ENCODE measurements at regions not wholly inside any gene's neighbourhood (a gene's known extent, or its start where the extent isn't known, plus 50 kb on each side); places are given as distances from the start of the nearest gene placed in this dataset.
A peak's percentile ranks its signal among the peaks of the same experiment; 100 is the strongest.
"Not testable (repeated sequence)": the region's sequence is repeated elsewhere in the genome, so short reads cannot be mapped to it uniquely, and the experiment has no call there.

DNA sequence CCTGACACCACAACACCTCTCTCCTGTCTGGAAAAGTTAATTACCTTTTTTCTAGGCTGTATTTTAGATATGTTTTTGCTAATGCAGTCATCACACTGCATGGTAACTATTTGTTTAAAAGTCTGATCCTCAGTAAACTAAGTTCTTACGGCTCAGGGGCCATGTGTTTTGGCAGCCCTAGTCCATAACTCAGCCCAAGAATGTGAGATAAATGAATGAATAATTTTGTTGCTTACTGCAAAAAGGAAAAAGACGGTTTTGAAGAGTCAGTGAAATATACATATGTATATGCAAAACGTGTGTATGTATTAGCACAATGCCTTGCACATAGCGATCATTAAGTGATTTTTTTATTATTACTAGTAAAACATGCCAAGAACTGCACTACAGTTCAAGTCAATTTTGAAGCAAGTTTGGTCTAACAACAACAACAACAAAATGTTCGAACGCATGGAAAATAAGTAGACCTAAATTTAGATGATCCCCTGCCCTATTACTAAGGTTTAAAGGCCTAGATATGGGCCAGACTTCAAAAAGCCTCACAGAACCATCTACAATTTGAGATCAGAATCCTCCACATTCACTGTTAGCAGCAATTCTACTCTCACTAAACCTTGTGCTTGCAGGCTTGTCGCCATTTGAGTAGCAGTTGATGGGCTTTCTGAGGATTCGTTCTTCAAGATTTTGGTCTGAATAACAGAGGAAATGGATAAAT is 140.0 kb downstream of the NDUFA12 start:
- H3K4me3 ChIP-seq (ENCODE audit: low read depth, low read length): no peak overlapping the region
- no peak for DNase-seq (ENCODE audit: low read depth)

DNA sequence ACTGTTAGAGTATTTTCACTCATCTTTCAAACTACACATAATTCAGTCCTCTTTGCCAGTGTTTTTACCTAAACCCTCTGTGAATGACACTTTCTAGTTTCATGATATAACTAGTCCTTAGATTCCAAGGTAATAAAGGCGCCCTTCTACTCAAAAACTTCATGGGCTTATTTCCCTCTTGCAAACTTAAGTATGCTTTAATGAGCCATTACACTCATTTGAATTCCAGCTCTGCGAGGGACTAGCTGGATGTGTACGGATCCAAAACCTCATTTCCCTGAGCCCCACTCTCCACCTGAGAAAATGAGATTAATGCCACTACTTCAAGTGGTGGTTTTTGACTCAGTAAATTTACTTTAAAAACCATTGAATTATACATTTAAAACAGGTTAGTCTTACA is 141.1 kb downstream of the NDUFA12 start:
- no peak overlapping the region for H3K4me3 ChIP-seq (ENCODE audit: low read depth, low read length)
- DNase-seq (ENCODE audit: low read depth): no peak

DNA sequence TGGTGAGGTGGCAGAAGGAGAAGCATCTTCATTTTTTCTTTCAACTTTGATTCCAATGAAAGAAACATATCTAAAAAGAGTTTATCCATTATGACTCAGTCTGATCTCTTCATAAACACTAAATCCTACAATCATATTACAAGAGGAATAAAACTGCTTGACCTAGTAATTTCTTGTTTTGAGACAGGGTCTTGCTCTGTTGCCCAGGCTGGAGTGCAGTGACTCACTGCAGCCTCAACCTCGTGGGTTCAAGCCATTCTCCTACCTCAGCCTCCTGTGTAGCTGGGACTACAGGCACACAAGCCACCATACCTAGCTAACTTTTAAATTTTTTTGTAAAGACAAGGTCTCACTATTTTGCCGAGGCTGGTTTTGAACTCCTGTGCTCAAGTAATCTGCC is 147.2 kb downstream of the NDUFA12 start:
- no peak for DNase-seq (ENCODE audit: low read depth)
- H3K4me3 ChIP-seq (ENCODE audit: low read depth, low read length): no peak overlapping the region

DNA sequence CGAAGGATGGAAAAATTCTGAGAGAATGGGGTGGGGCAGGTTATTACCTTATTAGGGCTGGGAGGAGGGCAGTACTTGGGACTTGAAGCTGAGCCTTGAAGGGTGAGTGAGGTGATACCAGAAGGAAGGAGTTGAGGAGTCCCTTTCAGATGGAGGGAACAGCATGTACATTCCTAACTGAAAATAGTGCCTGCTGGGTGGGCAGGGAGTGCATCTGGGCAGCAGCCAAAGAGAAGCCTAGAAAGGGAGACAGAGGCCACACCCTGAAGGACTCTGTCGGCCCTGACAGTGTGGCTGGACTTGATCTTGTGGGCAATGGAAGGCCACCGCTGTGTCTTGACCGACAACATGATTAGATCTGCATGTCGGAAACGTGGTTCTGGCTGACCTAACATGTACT is 147.6 kb downstream of the NDUFA12 start:
- no peak for DNase-seq (ENCODE audit: low read depth)
- no peak overlapping the region for H3K4me3 ChIP-seq (ENCODE audit: low read depth, low read length)

DNA sequence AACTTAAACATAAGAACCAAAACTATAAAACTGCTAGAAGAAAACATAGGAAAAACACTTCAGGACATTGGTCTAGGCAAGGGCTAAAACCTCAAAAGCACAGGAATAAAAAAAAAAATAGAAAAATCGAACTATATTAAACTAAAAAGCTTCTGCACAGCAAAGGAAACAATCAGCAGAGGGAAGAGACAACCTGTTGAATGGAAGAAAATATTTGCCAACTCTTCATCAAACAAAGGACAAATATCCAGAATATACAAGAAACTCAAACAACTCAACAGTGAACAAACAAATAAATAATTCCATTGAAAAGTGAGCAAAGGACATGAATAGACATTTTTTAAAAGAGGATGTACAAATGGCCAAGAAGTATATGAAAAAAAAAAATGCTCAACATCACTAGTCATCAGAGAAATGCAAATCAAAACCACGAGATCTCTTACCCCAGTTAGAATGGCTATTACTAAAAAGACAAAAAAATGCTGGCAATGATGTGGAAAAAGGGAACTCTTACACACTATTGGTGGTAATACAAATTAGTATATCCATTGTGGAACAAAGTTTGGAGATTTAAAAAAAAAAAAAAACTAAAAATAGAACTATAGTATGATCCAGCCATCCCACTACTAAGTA is 152.0 kb downstream of the NDUFA12 start:
- no peak for DNase-seq (ENCODE audit: low read depth)
- H3K4me3 ChIP-seq (ENCODE audit: low read depth, low read length): no peak overlapping the region

DNA sequence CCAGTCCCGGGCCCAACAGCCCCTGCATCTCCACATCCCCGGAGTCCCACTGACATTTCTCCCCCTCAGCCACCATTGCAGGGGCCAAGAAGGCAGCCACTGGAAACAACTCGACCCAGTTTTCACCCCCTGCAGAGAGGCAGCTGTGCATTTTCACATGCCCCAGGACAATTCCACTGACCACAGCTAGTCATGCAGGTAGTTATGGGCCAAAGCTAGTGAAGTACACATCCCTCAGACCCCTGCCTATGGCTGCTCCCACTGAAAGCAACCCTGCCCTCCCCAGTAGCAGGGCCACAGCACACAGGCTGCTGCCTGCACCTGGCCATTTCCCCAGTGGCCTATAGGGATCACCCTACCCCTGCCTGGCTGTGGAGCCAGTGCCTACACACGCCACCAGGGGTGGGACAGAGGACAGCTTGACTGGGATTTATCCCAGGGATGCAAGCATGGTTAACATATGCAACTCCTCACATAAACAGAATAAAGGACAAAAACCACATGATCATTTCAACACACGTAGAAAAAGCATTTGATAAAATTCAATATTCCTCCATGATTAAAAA is 154.0 kb downstream of the NDUFA12 start:
- no peak overlapping the region for H3K4me3 ChIP-seq (ENCODE audit: low read depth, low read length)
- DNase-seq (ENCODE audit: low read depth): no peak

DNA sequence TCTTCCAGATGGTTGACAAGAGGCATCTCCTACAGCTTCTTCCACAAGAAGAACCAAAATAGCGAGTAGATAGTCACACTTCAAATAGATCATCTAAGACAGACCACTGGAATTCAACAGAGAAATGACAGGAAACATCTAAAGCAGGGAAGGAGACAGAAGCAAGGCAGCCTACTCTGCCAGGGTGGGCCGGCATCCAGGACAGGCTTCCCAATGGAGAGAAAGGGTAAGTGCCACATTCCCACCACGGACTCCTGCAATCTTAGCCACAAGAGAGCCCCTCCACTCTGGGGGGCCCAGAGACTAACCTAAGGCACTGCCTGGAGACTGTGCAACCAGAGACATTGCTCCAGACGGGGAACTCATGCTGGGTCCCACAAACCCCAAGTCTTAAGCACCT is 154.5 kb downstream of the NDUFA12 start:
- no peak for DNase-seq (ENCODE audit: low read depth)
- no peak overlapping the region for H3K4me3 ChIP-seq (ENCODE audit: low read depth, low read length)

DNA sequence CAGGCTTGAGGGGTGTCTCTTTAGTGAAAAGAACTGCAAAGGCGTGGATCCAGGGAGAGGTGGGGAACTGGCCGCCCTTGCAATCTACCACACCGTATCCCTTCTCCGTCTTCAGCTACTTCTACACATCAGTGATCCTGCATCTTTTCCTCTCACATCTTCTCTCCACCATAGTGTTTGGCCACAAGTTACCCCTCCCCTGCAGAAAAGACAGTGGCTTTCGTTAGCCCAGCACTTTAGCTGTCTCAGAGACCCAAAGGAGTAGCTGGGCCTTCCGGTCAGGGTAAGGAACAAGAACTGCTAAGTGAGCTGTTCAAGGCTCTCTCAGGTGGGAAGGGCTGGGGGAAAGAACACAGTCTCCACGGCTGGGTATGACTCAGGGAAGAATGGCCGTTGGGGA is 158.4 kb downstream of the NDUFA12 start:
- no peak overlapping the region for H3K4me3 ChIP-seq (ENCODE audit: low read depth, low read length)
- no peak for DNase-seq (ENCODE audit: low read depth)

DNA sequence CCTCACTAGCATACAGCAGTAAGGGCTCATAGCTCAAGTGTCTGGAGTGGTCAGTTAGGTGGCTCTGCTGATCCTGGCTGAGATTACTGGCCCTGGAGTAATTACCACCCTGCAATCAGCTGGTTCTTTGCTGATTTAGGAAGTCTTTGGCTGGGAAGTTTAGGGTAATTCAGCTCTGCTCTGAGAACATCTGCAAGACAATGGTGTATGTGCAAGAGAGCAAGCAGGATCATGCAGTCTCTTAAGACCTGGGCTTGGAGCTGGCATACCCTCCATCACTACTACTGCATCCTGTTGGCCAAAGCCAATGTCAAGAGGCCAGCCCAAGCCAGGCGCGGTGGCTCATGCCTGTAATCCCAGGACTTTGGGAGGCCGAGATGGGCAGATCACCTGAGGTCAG is 159.0 kb downstream of the NDUFA12 start:
- H3K4me3 ChIP-seq (ENCODE audit: low read depth, low read length): no peak overlapping the region
- DNase-seq (ENCODE audit: low read depth): no peak

DNA sequence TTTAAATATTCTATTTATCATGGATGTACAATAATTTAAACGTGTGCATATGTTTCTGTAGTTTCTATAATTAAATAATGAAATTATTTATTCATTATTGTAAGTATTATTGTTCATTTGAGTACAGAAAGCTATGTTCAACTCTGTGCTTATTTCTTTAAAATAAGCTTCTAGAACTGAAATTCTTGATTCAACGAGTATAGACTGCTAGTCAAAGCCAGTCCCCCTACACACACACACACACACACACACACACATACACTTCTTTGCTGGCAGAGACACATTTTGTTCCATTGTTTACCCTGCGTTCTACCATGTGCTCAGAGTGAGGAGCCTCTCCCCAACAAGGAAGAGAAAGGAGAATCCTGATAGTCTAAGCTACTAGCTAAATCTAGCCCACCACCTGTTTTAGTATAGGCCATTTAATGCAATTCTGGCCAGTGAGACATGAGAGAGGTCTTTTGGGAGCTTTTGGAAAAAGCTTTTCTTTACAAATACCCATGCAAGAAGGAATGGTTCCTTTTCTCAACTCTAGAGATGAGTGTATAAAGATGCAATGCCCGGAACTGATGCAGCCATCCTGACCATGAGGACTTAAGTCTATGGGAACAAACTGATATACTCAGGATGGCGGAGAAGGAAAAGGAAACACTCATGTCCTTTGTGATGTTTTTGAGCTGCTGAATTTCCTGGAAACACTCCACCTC is 161.4 kb downstream of the NDUFA12 start:
- no peak overlapping the region for H3K4me3 ChIP-seq (ENCODE audit: low read depth, low read length)
- DNase-seq (ENCODE audit: low read depth): no peak

DNA sequence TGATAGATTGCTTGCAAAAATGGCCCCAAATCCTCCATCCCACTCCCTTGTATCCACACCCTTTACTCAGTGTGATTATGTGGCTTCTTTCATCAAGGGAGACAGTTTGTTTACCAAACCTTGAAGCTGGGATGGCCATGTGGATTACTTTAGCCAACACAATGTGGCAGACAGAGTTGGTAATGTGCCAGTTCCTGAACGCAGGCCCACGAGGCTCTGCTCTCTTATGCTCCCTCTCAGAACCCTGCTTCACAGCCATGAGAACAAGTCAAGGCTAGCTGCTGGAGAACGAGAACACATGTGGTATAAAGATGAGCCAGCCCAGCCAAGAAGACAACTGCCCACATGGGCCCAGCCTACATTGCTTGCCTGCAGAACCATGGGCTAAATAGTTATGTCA is 162.3 kb downstream of the NDUFA12 start:
- no peak overlapping the region for H3K4me3 ChIP-seq (ENCODE audit: low read depth, low read length)
- DNase-seq (ENCODE audit: low read depth): no peak

DNA sequence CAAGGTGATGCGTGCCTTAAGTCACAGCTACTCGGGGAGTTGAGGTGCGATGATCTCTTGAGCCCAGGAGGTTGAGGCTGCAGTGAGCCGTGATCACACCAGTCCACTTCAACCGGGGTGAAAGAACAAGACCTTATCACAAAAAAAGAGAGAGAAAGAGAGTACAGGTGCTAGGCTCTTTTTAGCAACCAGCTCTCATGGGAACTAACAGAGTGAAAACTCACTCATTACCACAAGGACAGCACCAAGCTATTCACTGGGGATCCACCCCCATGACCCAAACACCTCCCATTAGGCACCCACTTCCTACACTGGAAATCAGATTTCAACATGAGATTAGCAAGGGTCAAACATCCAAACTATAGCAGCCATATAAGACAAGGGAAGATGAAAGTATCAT is 164.2 kb downstream of the NDUFA12 start:
- DNase-seq (ENCODE audit: low read depth): no peak
- H3K4me3 ChIP-seq (ENCODE audit: low read depth, low read length): no peak overlapping the region

DNA sequence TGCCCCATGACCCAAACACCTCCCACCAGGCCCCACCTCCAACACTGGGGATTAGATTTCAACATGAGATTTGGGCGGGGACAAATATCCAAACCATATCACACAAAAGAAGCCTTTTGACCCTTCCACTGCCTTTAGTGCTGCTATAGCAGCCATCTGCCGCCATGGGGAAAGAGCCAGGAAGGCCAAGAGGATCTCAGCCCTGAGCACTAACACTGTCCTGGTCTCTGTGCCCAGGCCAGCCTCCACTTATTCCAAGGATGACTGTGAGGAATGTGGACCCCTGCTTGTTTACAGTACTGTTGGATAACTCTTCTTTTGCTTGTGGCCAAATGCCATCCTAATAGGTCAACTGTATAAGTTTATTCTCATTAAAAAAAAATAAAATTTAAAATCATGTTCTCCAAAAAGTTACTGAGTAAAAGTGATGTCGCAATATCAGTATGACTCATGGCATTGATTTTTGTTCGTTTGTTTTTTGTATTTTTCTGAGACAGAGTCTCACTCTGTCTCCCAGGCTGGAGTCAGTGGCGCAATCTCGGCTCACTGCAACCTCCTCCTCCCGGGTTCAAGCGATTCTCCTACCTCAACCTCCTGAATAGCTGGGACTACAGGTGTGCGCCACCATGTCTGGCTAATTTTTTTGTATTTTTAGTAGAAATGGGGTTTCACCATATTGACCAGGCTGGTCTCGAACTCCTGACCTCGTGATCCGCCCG is 166.4 kb downstream of the NDUFA12 start:
- not testable (repeated sequence) for H3K4me3 ChIP-seq (ENCODE audit: low read depth, low read length); DNase-seq (ENCODE audit: low read depth)

DNA sequence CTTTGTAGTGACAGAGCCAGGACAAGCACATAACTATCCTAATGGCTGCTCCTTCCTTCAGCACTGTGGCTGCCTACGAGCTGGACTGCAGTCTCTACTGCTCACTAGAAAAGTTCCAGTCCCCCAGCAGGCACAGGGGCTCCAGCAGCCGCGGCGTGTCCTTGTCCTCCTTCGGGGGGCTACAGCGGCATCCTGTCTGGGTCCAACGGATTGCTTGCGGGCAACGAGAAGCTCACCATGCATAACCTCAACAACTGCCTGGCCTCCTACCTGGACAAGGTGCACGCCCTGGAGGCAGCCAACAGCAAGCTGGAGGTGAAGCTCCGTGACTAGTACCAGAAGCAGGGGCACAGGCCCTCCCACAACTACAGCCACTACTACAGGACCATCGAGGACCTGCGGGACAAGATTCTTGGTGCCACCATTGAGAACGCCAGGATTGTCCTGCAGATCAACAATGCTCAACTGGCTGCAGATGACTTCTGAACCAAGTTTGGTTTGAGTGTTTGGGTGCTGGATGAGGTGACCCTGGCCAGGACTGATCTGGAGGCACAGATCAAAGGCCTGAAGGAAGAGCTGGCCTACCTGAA is 169.4 kb downstream of the NDUFA12 start:
- H3K4me3 ChIP-seq (ENCODE audit: low read depth, low read length): no peak overlapping the region
- DNase-seq (ENCODE audit: low read depth): no peak

DNA sequence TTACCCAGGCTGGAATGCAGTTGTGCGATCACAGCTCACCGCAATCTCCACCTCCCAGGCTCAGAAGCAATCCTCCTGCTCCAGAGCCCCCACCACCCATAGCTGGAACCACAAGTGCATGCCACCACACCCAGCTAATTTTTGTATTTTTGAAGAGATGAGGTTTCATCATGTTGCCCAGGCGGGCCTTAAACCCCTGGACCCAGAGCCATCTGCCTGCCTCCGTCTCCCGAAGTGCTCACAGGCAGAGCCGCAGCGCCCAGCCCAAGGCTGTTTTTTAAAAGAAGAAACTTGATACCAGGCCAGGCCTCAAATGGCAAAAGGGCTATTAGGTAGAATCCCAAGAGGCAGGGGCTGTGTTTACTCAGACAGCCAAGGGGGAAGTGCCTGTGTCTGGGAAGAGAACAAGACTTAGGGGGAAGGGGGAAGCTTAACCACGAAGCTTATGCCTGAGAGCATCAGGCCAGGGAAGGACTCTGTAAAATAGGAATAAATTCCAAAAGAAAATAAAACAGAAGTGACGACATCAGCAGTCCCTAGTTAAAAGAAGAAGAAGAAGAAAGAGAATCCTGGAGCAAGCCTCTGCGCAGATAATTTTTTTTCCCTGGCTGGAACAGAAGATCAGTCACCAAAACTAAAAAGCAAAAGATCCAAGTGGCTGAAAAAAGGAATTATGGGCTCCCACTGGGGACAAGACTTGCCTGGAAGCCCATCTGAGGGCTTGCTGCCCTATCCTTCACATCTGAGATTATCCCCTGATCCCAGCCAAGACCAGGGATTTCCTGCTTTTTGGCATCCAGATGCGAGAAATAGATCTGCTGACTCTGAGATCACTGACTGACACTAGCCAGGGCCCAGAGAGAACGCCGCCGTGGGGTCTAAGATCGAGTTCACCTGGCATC is 170.5 kb downstream of the NDUFA12 start:
- H3K4me3 ChIP-seq (ENCODE audit: low read depth, low read length): no peak overlapping the region
- peak; percentile 76 for DNase-seq (ENCODE audit: low read depth)

DNA sequence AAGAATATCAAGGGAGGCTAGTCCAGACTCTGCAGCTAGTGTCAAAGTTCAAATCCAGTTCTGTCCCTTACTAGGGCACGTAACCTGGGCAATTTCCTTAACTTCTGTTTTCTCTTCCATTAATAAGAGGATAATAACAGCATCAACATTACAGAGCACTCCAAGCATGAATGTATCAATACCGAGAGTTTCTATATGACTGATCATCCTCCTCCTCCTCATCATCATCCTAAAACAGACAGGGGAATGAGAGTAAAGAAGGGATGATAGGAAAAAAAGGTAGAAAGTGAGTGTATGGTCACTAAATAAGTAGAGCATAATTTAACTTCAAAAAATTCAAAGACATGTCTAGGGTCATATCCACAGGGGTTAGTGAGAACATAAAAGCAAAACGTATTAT is 171.4 kb downstream of the NDUFA12 start:
- DNase-seq (ENCODE audit: low read depth): no peak

DNA sequence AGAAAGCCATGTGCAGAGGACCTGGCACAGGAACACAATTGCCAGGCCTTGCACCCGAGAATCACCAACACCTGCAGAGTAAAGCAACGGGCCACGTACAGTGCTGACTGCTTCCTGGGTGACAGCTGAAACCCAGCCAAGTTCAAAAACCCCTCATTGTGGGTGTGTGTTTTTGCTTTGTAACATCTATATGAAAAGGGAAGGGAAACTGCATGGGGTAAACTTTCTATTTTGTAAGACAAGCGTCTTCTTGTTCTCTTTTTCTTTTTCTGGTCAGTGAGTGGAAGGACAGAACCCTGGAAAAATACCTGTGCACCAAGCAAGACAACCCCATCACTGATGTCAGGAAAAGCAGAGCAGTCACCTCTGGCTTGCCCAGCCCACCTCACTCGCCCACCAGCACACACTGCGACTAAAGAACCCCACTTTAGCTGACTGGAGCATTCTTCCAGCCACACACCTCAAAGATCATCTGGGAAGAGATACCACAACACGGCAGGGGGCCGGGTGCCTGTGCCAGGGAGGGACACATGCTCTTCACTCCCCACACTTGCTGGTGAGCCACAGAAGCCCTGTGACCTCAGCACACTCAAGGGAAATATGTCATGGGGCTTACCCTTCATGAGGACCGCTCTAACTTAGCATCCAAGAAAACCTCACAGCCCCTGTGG is 172.3 kb downstream of the NDUFA12 start:
- DNase-seq (ENCODE audit: low read depth): no peak
- H3K4me3 ChIP-seq (ENCODE audit: low read depth, low read length): no peak overlapping the region

More for the DNA sequence above, 171.4 kb downstream of the NDUFA12 start:
- no peak overlapping the region for H3K4me3 ChIP-seq (ENCODE audit: low read depth, low read length)

DNA sequence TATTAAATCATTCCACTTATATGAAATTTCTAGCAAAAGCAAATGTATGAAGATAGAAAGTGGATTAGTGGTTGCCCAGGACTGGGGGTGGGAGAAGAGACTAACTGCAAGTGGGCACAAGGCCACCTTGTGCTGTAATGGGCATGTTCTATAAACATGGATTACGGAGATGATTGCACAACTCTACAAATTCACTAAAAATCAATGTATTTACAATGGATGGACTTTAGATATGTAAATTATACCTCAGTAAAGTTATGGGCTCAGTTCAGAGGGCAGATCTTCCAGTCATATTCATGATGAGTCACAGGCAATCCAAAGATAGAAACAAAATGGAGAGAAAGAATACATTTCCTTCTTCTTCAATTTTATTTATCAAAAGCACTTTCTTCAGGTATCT is 173.9 kb downstream of the NDUFA12 start:
- H3K4me3 ChIP-seq (ENCODE audit: low read depth, low read length): no peak overlapping the region
- DNase-seq (ENCODE audit: low read depth): no peak
